Suprapubic skin (tissue), 4 donors: ENCODE measurements at regions not wholly inside any gene's neighbourhood (a gene's known extent, or its start where the extent isn't known, plus 50 kb on each side); places are given as distances from the start of the nearest gene placed in this dataset.

Source experiments
- CTCF ChIP-seq, 2 donors: fragments of 200-600 bp in 1 of 2; fragments of 450-650 bp in 1 of 2; sonication (generic) in 1 of 2; IDR thresholded peaks; one replicate each; pipeline ENCODE4 v1.5.1; 2016 to 2019; ENCODE audit warnings: antibody characterized with exemption in 2 of 2, mild to moderate bottlenecking in 1 of 2, moderate library complexity in 1 of 2
- POLR2A ChIP-seq, 2 donors: fragments of 450-650 bp; IDR thresholded peaks; one replicate each; pipeline ENCODE4 v1.6.1; 2017; ENCODE audit warnings: antibody characterized with exemption in 2 of 2, mild to moderate bottlenecking in 2 of 2, moderate library complexity in 2 of 2
- POLR2AphosphoS5 ChIP-seq, 3 donors: sonication (generic); formaldehyde crosslinking; IDR thresholded peaks; one replicate each; pipeline ENCODE4 v1.6.1; 2017; ENCODE audit warnings: antibody characterized with exemption in 3 of 3

- TF ChIP-seq POLR2A (IDR thresholded peaks at IDR 0.05), result no peak
- no peak for TF ChIP-seq CTCF (IDR thresholded peaks at IDR 0.05)
- no peak for TF ChIP-seq POLR2AphosphoS5 (IDR thresholded peaks at IDR 0.05)
Measured at GRCh38 chr4:16315456-16315855, 89.2 kb upstream of the TAPT1 start.
